GM10248 (cell line): ENCODE measurements at regions not wholly inside any gene's neighbourhood (a gene's known extent, or its start where the extent isn't known, plus 50 kb on each side); places are given as distances from the start of the nearest gene placed in this dataset.
"Not testable (repeated sequence)": the region's sequence is repeated elsewhere in the genome, so short reads cannot be mapped to it uniquely, and the experiment has no call there.

Experiments
- CTCF ChIA-PET: fragments of 300-600 bp; sonication (Branson Sonifier 250); formaldehyde crosslinking; extraction: SDS; loops from one replicate; lab custom pipeline; 2021; ENCODE audit warnings: antibody characterized with exemption; lab: Yijun Ruan, JAX
- POLR2A ChIA-PET: fragments of 350-650 bp; sonication (Branson Sonifier 250); formaldehyde crosslinking; extraction: SDS; loops from one replicate; lab custom pipeline; 2020; ENCODE audit warnings: antibody characterized with exemption; lab: Yijun Ruan, JAX
- DNase-seq: peaks from one replicate; pipeline ENCODE4 v3.0.0; 2012; ENCODE audit errors: extremely low spot score
- CTCF ChIP-seq: IDR thresholded peaks from 2 replicates; pipeline ENCODE4 v1.5.1; 2012; ENCODE audit warnings: mild to moderate bottlenecking, low read depth; ENCODE audit errors: extremely low read depth, missing control alignments, control extremely low read depth

DNA sequence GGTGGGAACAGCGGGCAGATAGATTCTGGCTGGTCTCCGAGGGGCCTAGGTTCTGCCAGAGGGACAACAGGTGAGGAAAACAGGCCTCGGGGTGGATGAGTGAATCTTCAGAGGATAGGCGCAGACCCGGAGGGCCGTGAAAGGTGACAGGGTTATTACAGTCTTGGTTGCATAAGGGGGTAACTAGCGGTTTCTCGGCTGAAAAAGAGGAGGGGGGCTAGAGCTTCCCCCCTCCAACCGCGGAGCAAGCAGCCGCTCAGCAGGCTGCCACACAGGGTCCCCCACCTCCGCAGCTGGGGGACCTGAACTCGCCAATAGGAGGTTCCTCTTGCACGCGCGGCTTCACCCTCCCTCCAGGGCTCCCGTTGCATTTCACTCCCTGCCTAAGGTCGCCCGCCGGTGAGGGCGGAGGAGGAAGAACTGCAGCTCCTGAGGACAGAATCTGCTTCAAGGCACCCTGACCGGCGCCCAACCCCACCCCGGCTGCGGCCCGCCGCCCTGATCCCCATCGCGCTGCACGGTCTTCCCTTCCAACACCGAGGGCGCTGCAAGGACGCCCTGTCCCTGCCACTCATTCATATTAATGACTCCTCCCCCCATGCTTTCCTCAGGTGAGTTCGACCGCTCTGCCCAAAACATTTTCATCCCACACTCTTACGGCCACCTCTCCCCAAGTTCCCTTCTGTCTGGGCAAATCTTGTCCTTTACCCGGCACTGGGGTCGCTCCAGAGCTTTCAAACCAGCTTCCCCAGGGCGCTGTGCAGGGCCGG, 174.3 kb downstream of the SPATA31A6 start:
- CTCF ChIA-PET, DNase-seq, POLR2A ChIA-PET: not testable (repeated sequence)

DNA sequence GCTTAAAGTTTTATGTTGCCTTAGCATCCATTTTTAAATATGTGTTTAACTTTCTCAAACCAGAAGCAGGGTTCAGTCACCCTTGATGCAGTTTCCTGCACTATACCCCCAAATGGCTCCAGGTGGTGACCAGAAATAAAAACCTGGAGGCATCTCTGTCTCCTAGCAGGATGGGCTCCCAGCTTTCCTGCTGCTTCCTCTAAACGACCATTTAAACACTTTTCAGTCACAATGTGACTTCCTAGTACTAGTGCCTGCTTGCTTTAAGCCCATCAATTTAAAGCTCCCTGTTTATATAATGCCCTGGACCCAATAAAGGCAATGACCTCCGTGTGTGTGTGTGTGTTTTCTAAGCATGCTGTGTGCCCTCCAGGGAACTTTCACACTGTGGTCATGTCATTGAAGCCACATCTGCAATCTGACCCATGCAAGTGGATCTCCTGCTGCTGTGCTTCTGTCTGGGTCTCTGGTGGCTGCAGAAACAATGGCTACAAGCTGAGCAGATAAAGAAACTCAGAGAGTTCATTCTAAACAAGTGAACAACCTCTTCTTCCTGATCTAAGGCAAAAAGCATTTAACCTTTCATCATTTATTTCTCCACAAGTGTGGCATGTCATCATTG, 175.3 kb downstream of the SPATA31A6 start:
- POLR2A ChIA-PET, DNase-seq, CTCF ChIA-PET: not testable (repeated sequence)

GRCh38 chr9:42364410-42365243, 181.2 kb downstream of the SPATA31A6 start:
- POLR2A ChIA-PET, CTCF ChIA-PET: not testable (repeated sequence)

GRCh38 chr9:42365244-42365945, 181.9 kb downstream of the SPATA31A6 start:
- CTCF ChIA-PET, DNase-seq, POLR2A ChIA-PET: not testable (repeated sequence)

More at GRCh38 chr9:42364410-42365243, 181.2 kb downstream of the SPATA31A6 start:
- not testable (repeated sequence) for DNase-seq

GRCh38 chr9:42368279-42368881, 184.9 kb downstream of the SPATA31A6 start:
- CTCF ChIA-PET, DNase-seq, POLR2A ChIA-PET: not testable (repeated sequence)

- DNase-seq, POLR2A ChIA-PET, CTCF ChIA-PET: not testable (repeated sequence)
Observed at GRCh38 chr9:42370172-42370571, 186.7 kb downstream of the SPATA31A6 start.

DNA sequence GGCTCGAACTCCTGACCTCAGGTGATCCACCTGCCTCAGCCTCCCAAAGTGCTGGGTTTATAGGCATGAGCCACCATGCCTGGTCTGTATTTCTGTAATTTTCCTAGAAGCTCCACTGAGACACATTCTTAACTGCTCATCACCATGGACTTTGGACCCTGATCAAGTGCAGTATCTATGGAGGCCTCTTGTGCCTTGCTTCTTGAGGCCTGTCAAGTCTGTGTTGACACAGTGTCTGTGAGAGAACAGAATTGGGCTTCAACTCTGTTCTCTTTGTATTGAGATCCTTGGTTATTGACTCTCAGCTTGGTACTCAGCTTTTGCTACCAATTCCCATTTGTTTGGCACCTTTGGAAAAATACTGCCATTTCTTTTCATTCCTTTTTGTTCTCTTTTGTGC, 188.0 kb downstream of the SPATA31A6 start:
- DNase-seq, CTCF ChIA-PET, POLR2A ChIA-PET: not testable (repeated sequence)

DNA sequence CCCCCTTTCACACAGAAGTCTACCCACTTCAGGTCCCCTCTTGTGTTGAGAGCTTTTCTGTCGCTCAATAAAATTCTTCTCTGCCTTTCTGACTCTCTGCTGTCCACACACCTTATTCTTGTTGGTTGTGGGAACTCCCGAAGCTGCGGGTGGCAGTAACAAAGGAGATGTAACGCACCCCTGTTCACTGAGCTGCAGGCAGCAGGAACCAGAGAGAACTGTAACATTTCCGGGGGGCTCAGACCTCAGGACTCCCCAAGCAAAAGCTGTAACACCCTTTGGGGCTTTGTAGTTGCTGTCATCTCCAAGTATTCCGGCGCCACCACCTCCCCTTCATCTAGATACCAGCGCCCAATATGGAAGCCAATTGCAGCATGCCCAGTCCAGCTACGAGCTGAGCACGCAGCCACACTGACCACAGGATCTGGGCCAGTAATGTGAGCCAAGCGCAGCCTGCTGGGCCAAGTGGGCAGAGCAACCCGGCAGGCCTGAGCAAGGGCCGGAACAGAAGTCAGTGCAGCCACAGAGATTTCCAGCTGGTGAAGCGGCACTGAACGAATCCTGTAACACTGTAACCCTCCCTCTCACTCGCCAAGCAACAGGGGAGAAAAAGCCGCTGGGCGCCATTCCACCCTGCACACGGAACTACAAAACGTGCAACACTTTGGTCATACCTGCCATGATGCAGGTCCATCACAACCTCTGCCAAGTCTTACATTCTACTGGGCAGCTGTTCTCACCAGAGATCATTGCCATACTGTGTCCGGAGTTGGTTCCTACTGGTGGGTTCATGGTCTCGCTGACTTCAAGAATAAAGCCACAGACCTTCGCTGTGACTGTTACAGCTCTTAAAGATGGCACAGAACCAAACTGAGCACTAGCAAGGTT, 194.3 kb downstream of the SPATA31A6 start:
- POLR2A ChIA-PET, DNase-seq: not testable (repeated sequence)

DNA sequence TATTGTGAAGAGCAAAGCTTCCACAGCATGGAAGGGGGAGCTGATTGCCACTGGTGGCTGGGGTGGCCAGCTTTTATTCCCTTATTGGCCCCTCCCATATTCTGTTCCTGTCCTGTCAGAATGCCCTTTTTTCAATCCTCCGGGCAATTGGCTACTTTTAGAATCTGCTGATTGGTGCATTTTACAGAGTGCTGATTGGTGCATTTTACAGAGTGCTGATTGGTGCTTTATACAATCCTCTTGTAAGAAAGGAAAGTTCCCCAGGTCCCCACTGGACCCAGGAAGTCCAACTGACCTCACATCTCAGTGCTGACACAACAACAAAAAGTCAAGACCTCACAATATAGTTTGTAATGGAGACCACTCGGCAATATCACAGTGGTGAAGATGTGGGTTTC, 195.0 kb downstream of the SPATA31A6 start:
- ChIA-PET POLR2A (no interaction called here), CTCF (no interaction called here)
- no peak for DNase-seq
- no peak for TF ChIP-seq CTCF

More for the DNA sequence above, 194.3 kb downstream of the SPATA31A6 start:
- CTCF ChIA-PET = not testable (repeated sequence)

- CTCF ChIA-PET, POLR2A ChIA-PET, DNase-seq: not testable (repeated sequence)
Observed at GRCh38 chr9:42379602-42380001, 196.1 kb downstream of the SPATA31A6 start.

DNA sequence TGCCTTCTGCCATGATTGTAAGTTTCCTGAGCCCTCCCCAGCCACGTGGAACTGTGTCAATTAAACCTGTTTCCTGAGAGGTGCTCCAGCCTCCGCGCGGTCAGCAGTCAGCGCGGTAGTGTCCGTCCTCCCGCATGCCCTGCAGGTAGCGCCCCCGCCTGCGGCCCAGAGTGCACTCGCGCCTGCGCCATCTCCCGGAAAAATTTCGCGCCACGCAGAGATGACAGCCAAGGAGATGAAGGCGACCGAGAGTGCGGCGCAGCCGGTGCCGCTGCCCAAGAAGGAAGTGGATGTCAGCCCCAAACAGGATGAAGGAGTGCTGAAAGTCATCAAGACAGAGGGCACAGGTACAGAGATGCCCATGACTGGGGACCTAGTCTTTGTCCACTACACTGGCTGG, 201.1 kb downstream of the SPATA31A6 start:
- POLR2A ChIA-PET, CTCF ChIA-PET, DNase-seq: not testable (repeated sequence)

- DNase-seq, POLR2A ChIA-PET, CTCF ChIA-PET: not testable (repeated sequence)
Observed at GRCh38 chr9:42385574-42386120, 202.2 kb downstream of the SPATA31A6 start.
